ENCODE measurements at regions not wholly inside any gene's neighbourhood (a gene's known extent, or its start where the extent isn't known, plus 50 kb on each side); places are given as distances from the start of the nearest gene placed in this dataset.

DNA sequence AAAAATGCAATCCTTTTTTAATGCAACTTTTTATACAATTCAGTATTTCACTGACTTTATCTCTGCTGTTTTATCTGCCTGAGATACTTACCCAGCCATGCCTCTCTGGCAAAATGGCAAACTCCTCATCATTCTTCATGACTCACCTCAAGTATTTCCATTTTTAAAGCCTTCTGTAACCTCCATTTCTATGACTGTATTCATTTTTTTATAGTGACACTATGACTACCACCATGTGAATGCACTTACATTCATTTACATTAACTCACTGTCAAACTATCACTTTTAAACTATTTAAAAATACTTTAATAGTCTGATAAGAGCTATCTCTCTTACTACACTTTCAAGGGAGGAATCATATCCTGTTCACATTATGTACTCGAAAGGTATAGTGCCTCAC is 99.4 kb upstream of the SCN7A start:
- TF ChIP-seq, protein P1, sequence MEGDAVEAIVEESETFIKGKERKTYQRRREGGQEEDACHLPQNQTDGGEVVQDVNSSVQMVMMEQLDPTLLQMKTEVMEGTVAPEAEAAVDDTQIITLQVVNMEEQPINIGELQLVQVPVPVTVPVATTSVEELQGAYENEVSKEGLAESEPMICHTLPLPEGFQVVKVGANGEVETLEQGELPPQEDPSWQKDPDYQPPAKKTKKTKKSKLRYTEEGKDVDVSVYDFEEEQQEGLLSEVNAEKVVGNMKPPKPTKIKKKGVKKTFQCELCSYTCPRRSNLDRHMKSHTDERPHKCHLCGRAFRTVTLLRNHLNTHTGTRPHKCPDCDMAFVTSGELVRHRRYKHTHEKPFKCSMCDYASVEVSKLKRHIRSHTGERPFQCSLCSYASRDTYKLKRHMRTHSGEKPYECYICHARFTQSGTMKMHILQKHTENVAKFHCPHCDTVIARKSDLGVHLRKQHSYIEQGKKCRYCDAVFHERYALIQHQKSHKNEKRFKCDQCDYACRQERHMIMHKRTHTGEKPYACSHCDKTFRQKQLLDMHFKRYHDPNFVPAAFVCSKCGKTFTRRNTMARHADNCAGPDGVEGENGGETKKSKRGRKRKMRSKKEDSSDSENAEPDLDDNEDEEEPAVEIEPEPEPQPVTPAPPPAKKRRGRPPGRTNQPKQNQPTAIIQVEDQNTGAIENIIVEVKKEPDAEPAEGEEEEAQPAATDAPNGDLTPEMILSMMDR (IDR thresholded peaks at IDR 0.05): no peak
- TF ChIP-seq POLR2A (IDR thresholded peaks at IDR 0.05): no peak

Measured in body of pancreas (tissue), 4 donors.